ENCODE measurements at regions not wholly inside any gene's neighbourhood (a gene's known extent, or its start where the extent isn't known, plus 50 kb on each side); places are given as distances from the start of the nearest gene placed in this dataset.
"Not testable (repeated sequence)": the region's sequence is repeated elsewhere in the genome, so short reads cannot be mapped to it uniquely, and the experiment has no call there.

DNA sequence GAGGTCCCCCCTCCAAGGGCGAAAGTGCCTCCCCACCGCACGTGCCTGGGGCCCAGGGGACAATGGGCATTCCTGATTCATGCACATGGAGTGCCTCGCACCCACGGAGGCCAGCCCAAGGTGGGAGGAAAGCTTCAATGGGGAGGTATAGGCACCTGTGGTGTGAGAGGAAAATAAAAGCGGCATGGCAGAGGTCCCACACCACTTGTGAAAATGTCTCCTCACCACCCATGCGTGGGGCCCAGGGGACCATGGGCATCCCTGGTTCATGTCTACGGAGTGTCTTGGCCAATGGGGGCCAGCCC, 384.7 kb downstream of the ALG10 start:
- DNase-seq (ENCODE audit: low spot score) = no peak

DNA sequence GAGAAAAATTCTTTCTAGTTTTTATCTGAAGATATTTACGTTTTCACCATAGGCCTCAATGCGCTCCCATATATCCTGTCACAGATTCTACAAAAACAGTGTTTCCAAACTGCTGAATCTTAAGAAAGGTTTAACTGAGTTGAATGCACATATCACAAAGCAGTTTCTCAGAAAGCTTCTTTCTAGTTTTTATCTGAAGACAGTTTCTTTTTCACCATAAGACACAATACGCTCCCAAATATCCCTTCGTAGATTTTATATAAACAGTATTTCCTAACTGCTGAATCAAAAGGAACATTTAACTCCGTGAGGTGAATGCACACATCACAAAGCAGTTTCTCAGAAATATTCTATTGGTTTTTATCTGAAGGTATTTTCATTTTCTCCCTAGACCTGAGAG, 385.5 kb downstream of the ALG10 start:
- no peak for DNase-seq (ENCODE audit: low spot score)

DNA sequence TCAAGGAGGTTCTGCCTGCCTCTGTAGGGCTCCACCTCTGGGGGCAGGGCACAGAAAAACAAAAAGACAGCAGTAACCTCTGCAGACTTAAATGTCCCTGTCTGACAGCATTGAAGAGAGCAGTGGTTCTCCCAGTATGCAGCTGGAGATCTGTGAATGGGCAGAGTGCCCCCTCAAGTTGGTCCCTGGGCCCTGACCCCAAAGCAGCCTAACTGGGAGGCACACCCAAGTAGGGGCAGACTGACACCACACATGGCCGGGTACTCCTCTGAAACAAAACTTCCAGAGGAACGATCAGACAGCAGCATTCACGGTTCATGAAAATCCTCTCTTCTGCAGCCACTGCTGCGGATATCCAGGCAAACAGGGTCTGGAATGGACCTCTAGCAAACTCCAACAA, 409.2 kb downstream of the ALG10 start:
- DNase-seq (ENCODE audit: low spot score) = not testable (repeated sequence)

All from RKO (cell line).